ENCODE measurements at regions not wholly inside any gene's neighbourhood (a gene's known extent, or its start where the extent isn't known, plus 50 kb on each side); places are given as distances from the start of the nearest gene placed in this dataset.

DNA sequence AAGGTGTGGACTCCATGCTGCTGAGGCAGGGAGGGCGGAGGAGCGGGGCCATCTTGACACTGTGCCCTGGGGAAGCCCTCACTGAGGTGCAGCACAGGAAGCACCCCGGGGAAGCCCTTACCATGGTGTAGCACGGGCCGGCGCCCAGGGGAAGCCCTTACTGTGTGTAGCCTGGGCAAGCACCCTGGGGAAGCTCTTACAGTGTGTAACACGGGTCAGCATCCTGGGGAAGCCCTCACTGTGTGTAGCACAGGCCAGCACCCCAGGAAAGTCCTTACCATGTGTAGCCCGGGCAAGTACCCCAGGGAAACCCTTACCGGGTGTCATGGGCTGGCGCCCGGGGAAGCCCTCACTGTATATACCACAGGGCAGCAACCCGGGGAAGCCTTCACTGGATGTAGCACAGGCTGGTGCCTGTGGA, 62.6 kb upstream of the ZNF354B start:
- no peaks in the 10 kb centered on the region for H3K27me3 ChIP-seq (replicated peaks in 1 of 4; ENCODE audit: control insufficient read depth in 3 of 4, extremely low read depth in 1 of 4, insufficient read depth in 3 of 4, low read length in 3 of 4)
- no peaks in the 10 kb centered on the region for H4K20me1 ChIP-seq (replicated peaks in 1 of 2; ENCODE audit: control insufficient read depth in 1 of 2, insufficient read depth in 2 of 2, low read length in 2 of 2)
- H3K23me2 ChIP-seq (ENCODE audit: low read depth, low read length) = no peaks in the 10 kb centered on the region
- H3K18ac ChIP-seq (ENCODE audit: extremely low read depth, low read length) = no peak overlapping the region
- no peak for FAIRE-seq
- H2BK20ac ChIP-seq (ENCODE audit: low read length) = no peak overlapping the region
- no peaks in the 10 kb centered on the region for H3K79me2 ChIP-seq (ENCODE audit: control insufficient read depth in 1 of 2, insufficient read depth in 2 of 2, low read length in 2 of 2)
- H3K4me1 ChIP-seq (replicated peaks in 1 of 4; ENCODE audit: control insufficient read depth in 3 of 4, insufficient read depth in 4 of 4, low read length in 3 of 4) = no peaks in the 10 kb centered on the region; a peak in 1 of 7 replicates
- H4K5ac ChIP-seq (ENCODE audit: insufficient read length, low read depth, low read length) = no peak overlapping the region
- no peak overlapping the region for H2AFZ ChIP-seq (ENCODE audit: low read length)
- 76% methylated on average over 11 of the region's 12 CpGs; no CpG with 5 or more reads in 1 of the 2 experiments for WGBS, 2 experiments (ENCODE audit: extremely low coverage in 1 of 2, insufficient coverage in 1 of 2, insufficient read length in 1 of 2, insufficient replicate concordance in 2 of 2, low coverage in 1 of 2, low lambda C conversion rate in 2 of 2, missing lambda C conversion rate in 1 of 2)
- no peak overlapping the region for H3K4ac ChIP-seq (replicated peaks; ENCODE audit: insufficient read length, low read depth, low read length)
- H3K27ac ChIP-seq (ENCODE audit: low read depth, low read length) = no peak overlapping the region
- DNase-seq (ENCODE audit: low read depth in 1 of 2, low spot score in 2 of 2) = no peak
- no peak overlapping the region for H3K56ac ChIP-seq (replicated peaks; ENCODE audit: insufficient read length, low read depth, low read length)
- H3K9ac ChIP-seq (replicated peaks in 1 of 4; ENCODE audit: extremely low read depth in 1 of 4, low read depth in 3 of 4, low read length in 3 of 4) = no peak overlapping the region
- H3K14ac ChIP-seq (ENCODE audit: insufficient read length) = no peak overlapping the region
- H3K9me3 ChIP-seq (ENCODE audit: insufficient read depth in 2 of 2, low read depth in 1 of 2, low read length in 1 of 2) = peaks cover 27 to 62% of the 10 kb centered on the region in 2 experiments; a peak in 3 of 4 replicates
- H2BK5ac ChIP-seq (ENCODE audit: low read depth, low read length) = no peak overlapping the region
- no peak overlapping the region for H2AK5ac ChIP-seq (ENCODE audit: low read depth, low read length)
- no peak overlapping the region for H3K4me2 ChIP-seq (ENCODE audit: insufficient read depth in 1 of 2, low read depth in 2 of 2, low read length in 2 of 2)
- H2BK120ac ChIP-seq (replicated peaks; ENCODE audit: low read depth, low read length) = no peak overlapping the region
- no peak overlapping the region for H2BK15ac ChIP-seq (ENCODE audit: low read length)
- ChIA-PET POLR2A (ENCODE audit: partially characterized antibody) (no interaction called here), CTCF (ENCODE audit: partially characterized antibody) (interaction anchor here (1.0 to 1.6 kb wide), 2 partner anchors 12 to 29 kb away, joined by 3 to 6 read pairs; no protein-coding TSS in a partner anchor)
- TF ChIP-seq NANOG (IDR thresholded peaks at IDR 0.05; ENCODE audit: insufficient read depth, low read depth, low read length, poor library complexity, severe bottlenecking) (no peak), CEBPB (IDR thresholded peaks at IDR 0.05; ENCODE audit: low read depth, low read length) (no peak), CREB1 (IDR thresholded peaks at IDR 0.05) (no peak), GTF2F1 (IDR thresholded peaks at IDR 0.05; ENCODE audit: borderline replicate concordance, low read depth, low read length) (no peak), RXRA (IDR thresholded peaks at IDR 0.05; ENCODE audit: insufficient read depth, low read depth, low read length) (no peak), BCL11A (IDR thresholded peaks at IDR 0.05; ENCODE audit: low read depth in 2 of 2, low read length in 2 of 2) (no peak), JUN (IDR thresholded peaks at IDR 0.05; ENCODE audit: low read depth, low read length) (no peak), POLR2AphosphoS5 (IDR thresholded peaks at IDR 0.05; ENCODE audit: low read depth, low read length) (no peak), SUZ12 (IDR thresholded peaks at IDR 0.05; ENCODE audit: low read length) (no peak), POLR2A (IDR thresholded peaks at IDR 0.05; ENCODE audit: control extremely low read depth in 1 of 2, low read depth in 2 of 2, low read length in 2 of 2) (no peak), SP1 (IDR thresholded peaks at IDR 0.05; ENCODE audit: low read depth, low read length) (no peak), CHD1 (IDR thresholded peaks at IDR 0.05; ENCODE audit: low read depth, low read length) (no peak), KDM4A (IDR thresholded peaks at IDR 0.05; ENCODE audit: low read depth, low read length, severe bottlenecking) (no peak), TAF1 (IDR thresholded peaks at IDR 0.05; ENCODE audit: low read depth, low read length) (no peak), TBP (IDR thresholded peaks at IDR 0.05; ENCODE audit: low read depth, low read length) (no peak), EZH2 (IDR thresholded peaks at IDR 0.05; ENCODE audit: low read depth, low read length, severe bottlenecking) (no peak)
- H2BK12ac ChIP-seq (ENCODE audit: low read depth, low read length) = no peak overlapping the region
- H3K36me3 ChIP-seq (ENCODE audit: control insufficient read depth in 2 of 4, insufficient read depth in 4 of 4, low read length in 3 of 4) = no peaks in the 10 kb centered on the region
- H4K8ac ChIP-seq (ENCODE audit: extremely low read depth, insufficient read depth, low read length) = no peak overlapping the region
- H3K23ac ChIP-seq (ENCODE audit: insufficient read length) = no peak overlapping the region
- no peaks in the 10 kb centered on the region for H3K79me1 ChIP-seq (ENCODE audit: low read depth, low read length)
- no peak overlapping the region for H3K4me3 ChIP-seq (ENCODE audit: extremely low read depth in 1 of 4, insufficient read depth in 2 of 4, low read depth in 3 of 4, low read length in 4 of 4)
- no peak overlapping the region for H4K91ac ChIP-seq (replicated peaks; ENCODE audit: insufficient read length, low read length)

All from H1 (cell line).